GM12892 (cell line): ENCODE measurements at regions not wholly inside any gene's neighbourhood (a gene's known extent, or its start where the extent isn't known, plus 50 kb on each side); places are given as distances from the start of the nearest gene placed in this dataset.

Source experiments
- POLR2A ChIP-seq: IDR thresholded peaks from 2 replicates; pipeline ENCODE4 v1.6.1; 2011; ENCODE audit warnings: low read depth, low read length, control low read depth
- POLR2AphosphoS5 ChIP-seq: IDR thresholded peaks from 2 replicates; pipeline ENCODE4 v1.6.1; 2011; ENCODE audit warnings: low read depth, low read length, control low read depth

DNA sequence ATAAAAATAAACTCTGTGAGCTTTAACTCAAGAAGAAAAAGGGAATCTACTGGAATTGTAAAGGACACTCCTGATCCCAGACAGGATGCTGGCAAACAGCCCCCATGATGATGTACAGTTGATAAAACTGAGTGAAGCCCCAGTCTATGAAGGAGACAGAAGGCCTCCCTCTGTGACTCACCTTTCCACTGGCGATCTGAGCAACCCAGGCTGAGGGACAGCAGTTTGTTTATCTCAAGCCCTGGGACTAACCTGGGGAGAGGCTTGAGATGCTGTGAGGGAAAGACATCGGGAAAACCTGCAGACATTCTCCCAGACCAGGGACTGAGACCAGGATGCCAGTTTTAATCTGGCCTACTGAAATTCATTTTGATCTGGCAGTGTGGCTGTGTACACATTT lies 104.5 kb upstream of the CDH2 start:
- TF ChIP-seq POLR2A (no peak), POLR2AphosphoS5 (no peak)
